Stimulated activated CD8-positive, alpha-beta memory T cell treated with anti-CD3 and anti-CD28 coated beads, Interleukin-4, amount 100 ng/mL, for 4 hours (primary cell): ENCODE measurements at regions not wholly inside any gene's neighbourhood (a gene's known extent, or its start where the extent isn't known, plus 50 kb on each side); places are given as distances from the start of the nearest gene placed in this dataset.

Experiments
- DNase-seq, 2 donors: peaks; one replicate each; pipeline ENCODE4 v3.0.0-alpha.2; 2020; ENCODE audit warnings: low read depth in 2 of 2, low spot score in 1 of 2

DNA sequence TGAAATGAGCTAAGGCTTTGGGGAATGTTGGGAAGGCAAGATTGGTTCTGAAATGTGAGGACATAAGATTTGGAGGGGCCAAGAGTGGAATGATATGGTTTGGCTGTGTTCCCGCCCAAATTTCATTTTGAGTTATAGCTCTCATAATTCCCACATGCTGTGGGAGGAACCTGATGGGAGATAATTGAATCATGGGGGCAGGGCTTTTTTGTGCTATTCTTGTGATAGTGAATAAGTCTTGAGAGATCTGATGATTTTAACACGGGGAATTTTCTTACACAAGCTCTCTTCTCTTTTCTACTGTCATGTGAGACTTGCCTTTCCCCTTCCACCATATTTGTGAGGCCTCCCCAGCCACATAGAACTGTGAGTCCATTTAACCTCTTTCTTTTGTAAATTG is 157.6 kb upstream of the C1QTNF7 start:
- DNase-seq, result no peak

DNA sequence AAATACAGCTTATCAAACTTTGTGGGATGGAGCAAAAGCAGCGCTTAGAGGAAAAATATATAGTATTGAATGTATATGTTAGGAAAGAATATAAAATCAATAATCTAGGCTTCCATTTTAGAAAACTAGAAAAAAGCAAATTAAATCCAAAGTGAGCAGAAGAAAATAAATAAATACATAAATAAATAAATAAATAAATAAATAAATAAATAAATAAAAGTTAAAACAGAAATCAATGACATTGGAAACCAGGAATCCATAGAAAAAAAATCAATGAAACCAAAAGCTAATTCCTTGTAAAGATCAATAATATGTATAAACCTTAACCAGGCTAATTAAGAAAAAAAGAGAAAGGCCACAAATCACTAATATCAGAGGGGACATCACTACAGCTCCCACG is 141.8 kb upstream of the C1QTNF7 start:
- DNase-seq, result no peak

DNA sequence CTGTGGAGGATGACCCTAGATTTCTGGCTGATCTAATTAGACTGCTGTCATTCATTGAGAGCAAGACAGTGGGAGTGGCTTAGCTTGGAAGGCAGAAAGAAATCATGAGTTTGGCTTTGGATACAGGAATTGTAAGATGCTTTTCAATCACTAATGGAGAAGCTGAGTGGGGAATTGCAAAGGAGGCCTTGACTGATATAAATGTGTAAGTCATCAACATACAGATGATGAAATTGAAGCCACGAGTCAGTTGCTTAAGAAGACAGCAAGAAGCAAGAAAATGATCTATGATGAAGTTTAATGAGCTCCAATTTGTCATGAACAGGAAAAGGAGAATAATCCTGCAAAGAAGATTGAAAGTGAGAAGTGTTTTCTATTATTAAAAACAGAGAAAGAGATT is 136.7 kb upstream of the C1QTNF7 start:
- DNase-seq, result no peak

DNA sequence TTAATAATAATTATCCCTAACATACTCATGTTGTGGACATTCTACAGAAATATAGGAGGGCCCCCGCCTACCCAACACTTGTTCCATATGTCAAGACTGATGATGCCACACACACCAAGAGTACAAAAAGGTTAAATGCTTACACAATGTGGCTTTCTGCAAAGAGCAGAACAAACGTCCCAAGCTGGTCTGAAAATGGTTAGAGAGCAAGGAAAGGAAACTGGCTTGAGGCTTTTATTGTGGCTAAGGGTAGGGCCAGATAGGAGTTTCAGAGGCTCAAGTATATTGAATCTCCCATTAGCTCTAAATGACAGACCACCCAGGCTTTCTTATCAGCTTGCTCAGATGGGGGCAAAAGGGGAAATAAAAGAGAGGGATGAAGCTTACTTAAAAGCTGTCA is 134.1 kb upstream of the C1QTNF7 start:
- no peak for DNase-seq

DNA sequence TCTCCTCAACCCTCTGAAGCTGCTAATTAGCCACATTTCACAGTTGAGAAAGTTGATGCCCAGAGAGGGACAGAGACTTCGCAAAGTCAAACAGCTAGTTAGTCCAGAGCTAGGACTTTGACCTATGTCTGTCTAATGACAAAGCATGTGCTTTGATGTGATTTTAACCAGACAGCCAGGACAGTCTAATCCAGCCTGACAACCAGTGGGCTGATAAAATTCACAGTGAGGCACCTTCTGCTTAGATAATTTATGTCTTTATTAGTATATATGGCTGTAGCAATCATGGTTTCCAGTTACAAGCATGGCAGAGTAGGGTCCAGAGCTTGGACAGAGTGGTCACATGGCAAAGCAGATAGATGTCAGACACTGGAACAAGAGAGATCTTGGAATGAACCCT is 133.6 kb upstream of the C1QTNF7 start:
- DNase-seq, result no peak

DNA sequence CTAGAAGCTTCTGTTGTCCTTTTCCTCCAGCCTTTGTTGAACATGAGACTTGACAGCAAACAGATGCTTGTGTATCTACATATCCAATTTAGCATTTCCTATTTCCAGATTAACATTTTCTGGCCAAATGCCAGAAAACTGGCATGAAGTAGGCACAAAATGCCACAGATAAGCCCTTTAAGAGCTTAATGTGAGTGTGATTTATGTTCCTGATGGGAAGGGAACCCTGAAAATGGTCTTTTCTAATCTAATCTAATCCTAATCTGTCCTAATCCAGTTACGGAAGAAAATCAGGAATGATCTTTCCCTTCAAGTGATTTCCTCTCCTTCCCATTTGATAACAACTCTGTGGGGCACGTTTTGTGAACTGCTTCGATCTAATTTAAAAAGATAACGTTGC is 133.0 kb upstream of the C1QTNF7 start:
- no peak for DNase-seq

DNA sequence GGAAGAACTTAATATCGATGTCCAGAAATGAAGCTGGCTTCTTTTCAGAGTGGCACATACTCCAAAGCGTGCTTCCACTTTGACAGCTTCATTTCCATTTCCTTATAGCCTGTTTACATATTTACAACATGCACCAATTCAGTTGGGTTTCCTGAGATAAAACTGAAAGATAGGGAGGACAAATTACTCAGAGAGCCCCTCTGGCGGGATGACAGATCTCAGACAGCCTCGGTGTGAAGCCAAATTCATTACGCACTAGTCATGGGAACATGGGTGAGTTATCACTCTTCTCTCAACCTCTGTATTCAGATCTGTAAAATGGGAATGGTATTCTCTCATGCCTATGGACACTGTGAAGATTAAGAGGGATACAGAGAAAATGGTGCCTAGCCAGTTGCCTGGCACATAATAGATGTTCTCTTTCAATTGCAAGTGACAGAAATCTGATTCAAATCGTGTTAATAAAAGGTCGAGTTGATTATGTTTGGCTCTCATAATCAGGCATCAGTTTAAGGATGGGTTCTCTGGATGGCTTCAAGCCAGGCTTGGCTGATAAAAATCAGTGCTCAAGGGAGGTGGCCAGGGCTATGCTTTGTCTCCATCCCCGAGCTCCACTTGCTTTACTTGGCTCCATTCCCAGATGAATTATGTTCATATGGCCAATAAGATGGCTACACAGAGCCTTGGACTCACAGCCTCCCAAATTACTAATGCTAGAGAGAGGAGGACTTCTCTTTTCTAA is 132.2 kb upstream of the C1QTNF7 start:
- no peak for DNase-seq

DNA sequence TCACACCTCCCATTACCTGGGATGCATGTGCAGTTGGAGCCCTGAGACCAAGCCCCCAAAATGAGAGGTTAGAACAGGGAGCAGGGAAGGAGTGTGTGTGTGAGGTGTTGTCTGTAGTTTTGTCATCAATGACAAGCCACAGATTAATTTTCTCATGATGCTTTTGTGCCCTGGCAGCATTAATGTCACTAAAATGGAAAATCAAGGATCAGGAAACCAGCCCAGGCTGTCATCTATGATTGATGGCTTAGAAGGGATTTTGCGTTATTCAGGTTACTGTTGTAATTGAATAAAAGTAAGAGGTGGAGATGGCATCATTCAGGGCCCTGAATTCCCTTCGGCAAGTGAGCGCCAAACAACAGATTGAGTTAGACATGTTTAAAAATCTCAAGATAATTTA is 130.5 kb upstream of the C1QTNF7 start:
- DNase-seq, result no peak

DNA sequence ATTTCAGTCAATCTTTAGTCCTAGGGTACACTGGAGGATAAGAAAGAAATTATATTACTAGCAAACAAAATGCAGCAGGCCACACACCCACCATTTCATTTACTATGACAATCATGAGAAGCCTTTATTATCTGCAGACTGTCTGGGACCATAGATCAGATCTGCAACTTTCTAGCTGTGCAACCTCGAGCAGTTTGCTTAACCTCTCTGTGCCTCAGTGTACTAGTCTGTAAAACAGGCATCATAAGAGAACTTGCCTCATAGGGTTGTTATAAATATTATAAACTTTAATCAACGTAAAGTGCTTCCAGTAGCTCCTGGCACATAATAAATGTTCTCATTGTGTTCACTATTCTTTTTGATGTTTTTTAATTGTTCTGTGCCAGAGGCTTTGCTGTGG is 128.2 kb upstream of the C1QTNF7 start:
- DNase-seq, result no peak

DNA sequence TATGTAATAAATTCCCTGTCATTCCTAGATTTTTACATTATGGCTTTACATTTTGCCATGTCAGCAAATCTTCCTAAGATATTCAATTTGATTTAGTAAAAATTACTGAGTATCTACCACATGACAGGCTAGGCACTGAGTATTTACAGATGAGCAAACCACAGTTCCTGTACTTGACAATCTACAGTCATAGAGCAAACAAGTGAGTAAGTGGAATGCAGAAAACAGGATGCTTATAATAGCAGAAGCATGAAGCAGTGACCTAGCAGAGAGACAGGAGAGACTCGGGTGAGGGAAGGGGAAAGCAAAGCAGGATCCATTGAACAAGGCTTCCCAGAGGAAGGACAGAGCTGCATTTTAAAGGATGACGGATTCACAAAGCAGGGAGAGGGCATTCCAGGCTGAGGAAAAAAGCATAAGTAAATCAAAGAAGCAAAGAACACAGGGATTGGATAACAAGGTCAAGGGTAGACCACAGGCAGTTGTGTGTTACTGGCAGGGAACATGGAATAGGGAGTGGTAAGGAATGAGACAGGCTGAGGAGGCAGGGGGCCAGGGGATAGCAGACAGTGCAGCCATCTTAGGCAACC is 124.7 kb upstream of the C1QTNF7 start:
- DNase-seq, result no peak

DNA sequence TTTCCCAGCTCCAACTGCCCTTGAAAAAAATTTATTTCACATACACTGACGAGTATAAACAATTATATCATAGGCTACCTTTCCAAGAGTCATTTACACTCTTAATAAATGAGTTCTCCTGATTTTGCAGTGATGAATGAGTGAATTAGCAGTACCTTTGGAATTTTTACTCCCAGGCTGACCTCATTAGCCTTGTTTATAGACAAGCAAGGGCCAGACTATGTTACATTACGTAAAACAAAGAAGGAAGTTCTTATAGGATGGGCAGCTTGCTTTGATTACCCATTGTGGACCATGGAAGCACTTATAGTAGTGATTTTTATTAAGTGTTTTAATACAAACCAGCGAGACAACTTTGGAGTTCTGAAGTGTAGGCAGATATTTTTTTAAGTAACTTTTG is 112.9 kb upstream of the C1QTNF7 start:
- DNase-seq, result no peak

DNA sequence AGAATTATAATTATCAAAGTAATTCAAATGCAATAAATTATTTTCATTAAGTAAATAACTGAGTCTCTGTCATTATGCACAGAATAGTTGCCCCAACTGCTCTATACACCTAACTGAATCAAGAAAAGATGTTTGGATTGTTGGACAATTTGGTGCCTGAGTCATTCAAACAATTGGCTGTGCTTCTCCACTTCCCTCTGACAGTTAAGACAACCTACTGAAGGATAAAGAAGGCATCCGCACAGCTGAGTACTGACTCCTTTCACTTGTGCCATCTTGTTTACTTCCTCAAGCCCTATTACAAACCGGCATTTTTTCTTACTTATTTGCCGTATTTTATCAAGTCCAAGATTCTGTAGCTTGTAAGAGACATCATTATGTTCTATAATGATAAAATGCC is 110.6 kb upstream of the C1QTNF7 start:
- DNase-seq, result no peak

DNA sequence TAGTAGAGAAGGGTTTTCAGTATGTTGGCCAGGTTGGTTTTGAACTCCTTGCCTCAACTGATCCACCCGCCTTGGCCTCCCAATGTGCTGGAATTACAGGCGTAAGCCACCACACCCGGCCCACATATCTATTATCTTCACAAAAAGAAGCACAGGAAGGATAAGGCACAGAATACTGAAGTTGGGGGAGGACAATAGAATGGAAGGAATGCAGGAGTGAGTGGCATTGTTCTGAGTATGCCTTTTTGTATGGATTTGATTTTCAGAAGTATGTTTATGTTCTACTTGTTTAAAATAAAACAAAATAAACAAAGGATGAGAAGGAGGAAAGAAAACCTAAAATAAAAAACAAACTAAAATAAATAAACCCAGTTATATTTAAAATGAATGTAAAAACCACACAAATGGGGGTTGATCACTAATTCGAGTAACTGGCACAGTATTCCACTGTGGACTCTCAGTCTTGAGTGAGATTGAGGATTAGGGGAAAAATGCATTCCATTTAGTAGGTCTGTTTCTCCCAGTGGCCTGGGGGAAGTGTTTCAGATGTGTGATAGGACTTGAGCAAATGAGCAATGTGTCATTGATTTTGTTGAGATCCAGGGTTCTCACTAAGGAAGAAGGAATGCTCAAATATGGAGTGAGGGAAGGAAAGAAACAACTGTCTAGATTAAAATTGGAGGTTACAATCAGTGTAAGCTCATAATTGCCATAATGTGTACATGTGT is 109.0 kb upstream of the C1QTNF7 start:
- DNase-seq, result no peak

DNA sequence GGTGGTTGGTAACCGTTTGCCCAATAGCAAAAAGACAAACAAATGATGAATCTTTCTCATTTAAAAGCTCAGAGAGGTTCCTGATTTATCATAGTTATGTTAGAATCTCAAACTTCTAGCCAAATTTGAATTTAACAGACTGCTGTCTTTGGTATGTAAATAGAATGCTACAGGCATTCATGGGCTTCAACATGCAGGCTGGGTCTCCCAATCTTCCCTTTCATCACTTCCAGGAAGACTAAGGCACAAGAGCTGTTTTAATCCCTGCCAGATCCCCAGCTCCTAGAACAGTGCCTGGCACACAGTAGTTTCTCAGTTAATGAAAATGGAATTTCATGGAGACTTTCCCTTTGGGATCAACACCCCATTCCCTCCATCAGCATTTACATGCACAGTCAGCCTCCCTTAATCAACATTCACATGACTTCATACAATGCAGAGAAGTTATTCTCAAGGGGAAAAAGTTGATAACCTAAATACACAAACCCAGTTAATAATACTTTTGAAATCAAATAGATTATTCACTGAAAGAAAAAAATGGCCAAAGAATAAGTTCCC is 107.6 kb upstream of the C1QTNF7 start:
- no peak for DNase-seq

DNA sequence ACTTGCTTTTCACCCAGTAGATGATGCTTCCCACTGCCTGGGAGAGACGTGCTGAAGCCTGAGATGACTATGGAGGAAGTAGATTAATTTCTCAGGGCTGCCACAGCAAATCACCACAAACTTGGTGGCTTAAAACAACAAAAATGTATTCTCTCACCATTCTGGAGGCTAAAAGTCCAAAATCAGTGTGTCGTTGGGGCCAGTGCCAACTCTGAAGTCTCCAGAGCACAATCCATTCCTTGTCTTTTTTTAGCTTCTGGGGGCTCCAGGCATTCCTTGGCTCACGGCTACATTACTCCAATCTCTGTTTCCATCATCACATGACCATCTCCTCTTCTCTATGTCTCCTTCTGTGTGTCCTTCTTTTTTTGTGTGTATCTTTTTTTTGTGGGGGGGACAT is 105.8 kb upstream of the C1QTNF7 start:
- DNase-seq, result no peak

DNA sequence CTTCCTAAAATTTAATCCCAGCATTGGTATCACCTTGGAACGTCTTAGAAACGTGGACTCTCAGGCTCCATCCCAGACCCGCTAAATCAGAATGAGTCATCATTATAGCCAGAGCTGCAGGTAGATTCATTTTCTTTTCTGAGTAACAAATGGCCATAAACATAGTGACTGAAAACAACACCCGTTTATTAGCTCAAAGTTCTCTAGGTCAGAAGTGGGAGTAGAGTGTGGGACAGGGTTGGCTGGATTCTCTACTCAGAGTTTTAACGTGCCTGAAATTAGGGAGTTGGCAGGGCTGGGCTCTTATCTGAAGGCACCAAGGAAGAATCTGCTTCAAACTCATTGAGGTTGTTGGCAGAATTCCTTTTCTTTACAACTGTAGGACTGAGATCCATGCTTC is 101.8 kb upstream of the C1QTNF7 start:
- no peak for DNase-seq

DNA sequence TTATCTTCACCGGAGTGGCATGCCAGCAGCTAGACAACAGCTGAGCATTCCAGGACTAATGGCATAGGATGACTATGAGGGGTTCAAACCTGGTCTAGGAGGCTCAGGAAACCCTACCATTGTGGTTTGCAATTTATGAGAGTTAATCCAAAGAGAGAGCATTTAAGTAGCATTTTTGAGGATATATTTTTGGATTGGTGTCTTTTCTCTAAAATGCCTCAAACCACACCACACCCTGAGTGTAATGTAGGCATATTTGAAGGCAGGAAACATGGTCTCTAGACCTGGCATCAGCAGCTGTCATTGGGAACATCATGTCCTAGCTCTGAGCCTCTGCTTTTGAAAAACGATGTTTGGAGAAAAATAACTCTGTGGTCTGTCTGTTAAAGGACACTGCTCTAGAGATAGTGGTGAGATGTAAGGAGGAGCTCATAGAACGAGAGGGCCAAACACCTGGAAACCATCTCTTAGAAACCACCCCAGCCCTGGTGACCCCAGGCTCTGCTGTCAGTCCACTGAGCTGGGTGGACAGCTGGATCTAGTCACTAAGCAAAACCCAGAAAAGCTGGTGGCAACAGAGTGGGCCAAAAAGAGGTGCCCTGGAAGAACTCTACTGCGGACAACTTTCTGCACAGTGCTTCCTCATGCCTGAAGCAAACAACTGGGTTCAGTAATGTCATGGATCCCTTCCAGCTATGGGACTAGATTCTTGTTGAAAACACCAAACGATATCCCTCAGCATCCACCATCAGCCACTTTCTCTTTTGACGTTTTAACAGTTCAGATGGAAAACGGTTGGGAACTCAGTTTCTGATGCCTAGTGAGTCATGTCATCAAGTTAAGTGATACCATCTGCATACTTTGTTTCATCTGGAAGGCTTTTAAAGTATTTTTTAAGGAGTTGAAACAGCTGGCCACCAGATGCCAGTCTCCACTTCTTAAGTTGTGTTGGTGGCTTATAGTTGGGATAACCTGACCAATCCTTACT is 100.2 kb upstream of the C1QTNF7 start:
- DNase-seq, result no peak

DNA sequence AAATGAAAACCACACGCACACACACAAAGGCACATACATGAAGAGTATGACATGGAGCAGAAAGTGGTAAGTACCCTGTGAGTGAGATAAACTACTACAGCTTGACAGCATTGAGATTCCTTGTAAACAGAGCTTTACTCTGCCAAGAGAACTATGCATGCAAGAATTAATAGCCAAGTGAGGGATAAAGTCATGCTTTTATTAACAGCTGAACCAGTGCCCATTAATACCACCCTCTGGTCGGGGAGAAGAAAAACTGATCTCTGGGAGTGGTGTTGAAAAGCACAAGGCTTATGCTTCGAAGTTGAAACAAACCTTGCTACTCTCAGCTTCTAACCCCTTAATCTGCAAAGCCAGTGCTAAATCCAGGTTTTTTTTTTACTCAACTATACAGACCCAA is 95.9 kb upstream of the C1QTNF7 start:
- DNase-seq, result no peak

DNA sequence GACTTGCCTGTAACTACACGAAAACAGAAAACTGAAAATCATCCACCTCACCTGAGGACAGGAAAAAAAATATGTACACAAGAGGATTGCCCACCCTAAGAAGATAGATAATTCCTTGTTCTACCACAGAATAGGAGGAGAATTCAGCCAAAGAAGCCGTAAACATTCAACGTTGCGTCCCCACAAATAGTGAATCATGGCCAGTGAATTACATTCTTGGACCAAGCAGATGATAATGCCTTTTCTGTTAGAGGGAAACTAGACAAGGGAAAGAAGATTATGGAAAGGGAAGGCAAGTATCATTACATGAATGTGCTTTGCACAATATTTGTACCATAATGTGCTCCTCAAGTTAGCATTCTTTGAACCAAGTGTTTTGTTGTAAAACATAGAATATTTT is 95.5 kb upstream of the C1QTNF7 start:
- DNase-seq, result no peak

DNA sequence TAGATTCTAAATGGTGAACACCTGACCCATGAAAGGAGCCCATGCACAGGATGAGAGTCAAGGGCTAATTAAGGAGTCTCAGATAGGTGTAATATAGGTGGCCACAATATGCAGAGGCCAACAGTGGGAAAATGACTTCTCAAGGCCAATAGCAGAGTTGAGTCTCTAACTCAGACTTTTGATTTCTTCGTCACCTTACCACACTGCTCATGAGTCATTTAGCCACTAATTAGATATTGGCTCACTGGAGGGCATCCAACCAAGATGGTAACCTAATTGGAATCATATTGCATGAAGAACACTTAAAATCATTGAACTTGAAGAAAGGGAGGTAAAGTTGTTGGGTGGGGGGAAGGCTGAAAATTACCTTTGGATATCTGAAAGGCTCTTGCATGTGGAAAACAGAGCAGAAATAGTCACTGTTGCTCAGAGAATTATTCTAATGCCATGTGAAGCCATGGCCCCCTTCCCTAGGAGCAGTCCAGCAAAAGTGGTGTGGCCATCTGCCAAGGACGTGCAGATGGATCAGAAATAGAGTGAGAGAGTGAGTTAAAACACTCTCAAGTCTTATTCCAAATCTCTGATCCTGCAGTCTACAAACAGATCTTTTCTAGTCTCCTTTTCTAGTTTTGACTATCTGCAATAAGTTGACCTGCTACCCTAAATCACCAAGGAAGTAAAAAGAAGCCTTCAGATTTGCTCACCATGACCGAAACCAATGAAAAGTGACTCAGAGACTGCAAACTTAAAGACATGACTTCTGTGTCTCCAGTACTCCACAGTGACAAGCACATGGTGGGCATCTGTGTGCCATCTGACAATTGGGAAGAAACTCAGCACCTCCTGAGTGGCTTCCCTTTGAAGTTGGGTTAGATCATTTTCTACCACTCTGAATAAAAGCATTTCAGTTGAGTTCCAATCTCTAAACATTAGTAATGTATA is 93.9 kb upstream of the C1QTNF7 start:
- no peak for DNase-seq
